ENCODE measurements at regions not wholly inside any gene's neighbourhood (a gene's known extent, or its start where the extent isn't known, plus 50 kb on each side); places are given as distances from the start of the nearest gene placed in this dataset.

- TF ChIP-seq, protein P1, sequence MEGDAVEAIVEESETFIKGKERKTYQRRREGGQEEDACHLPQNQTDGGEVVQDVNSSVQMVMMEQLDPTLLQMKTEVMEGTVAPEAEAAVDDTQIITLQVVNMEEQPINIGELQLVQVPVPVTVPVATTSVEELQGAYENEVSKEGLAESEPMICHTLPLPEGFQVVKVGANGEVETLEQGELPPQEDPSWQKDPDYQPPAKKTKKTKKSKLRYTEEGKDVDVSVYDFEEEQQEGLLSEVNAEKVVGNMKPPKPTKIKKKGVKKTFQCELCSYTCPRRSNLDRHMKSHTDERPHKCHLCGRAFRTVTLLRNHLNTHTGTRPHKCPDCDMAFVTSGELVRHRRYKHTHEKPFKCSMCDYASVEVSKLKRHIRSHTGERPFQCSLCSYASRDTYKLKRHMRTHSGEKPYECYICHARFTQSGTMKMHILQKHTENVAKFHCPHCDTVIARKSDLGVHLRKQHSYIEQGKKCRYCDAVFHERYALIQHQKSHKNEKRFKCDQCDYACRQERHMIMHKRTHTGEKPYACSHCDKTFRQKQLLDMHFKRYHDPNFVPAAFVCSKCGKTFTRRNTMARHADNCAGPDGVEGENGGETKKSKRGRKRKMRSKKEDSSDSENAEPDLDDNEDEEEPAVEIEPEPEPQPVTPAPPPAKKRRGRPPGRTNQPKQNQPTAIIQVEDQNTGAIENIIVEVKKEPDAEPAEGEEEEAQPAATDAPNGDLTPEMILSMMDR (conservative IDR thresholded peaks at IDR 0.05): no peak
- TF ChIP-seq EZH2 (IDR thresholded peaks at IDR 0.05; ENCODE audit: low read depth): no peak
These were observed 111.8 kb upstream of the RUNX3 start for GRCh38 chr1:25041916-25042315.

All from PC-9 (cell line).